Duodenal mucosa (tissue), 2 donors: ENCODE measurements at regions not wholly inside any gene's neighbourhood (a gene's known extent, or its start where the extent isn't known, plus 50 kb on each side); places are given as distances from the start of the nearest gene placed in this dataset.
"Not testable (repeated sequence)": the region's sequence is repeated elsewhere in the genome, so short reads cannot be mapped to it uniquely, and the experiment has no call there.

Experiments used
- H3K27ac ChIP-seq: one replicate; pipeline ENCODE4 v1.7.0; 2013; ENCODE audit warnings: low read depth, low read length
- H3K27me3 ChIP-seq, 2 donors: one replicate each; pipeline ENCODE4 v1.7.0; 2013; ENCODE audit warnings: low read length in 2 of 2, control low read depth in 1 of 2; ENCODE audit not compliant: insufficient read depth in 2 of 2, control insufficient read depth in 1 of 2
- H3K36me3 ChIP-seq, 2 donors: one replicate each; pipeline ENCODE4 v1.7.0; 2013; ENCODE audit warnings: low read length in 2 of 2, control low read depth in 1 of 2; ENCODE audit not compliant: insufficient read depth in 2 of 2, control insufficient read depth in 1 of 2
- H3K4me1 ChIP-seq, 2 donors: one replicate each; pipeline ENCODE4 v1.7.0; 2013; ENCODE audit warnings: low read length in 2 of 2, control low read depth in 1 of 2; ENCODE audit not compliant: insufficient read depth in 2 of 2, control insufficient read depth in 1 of 2
- H3K4me3 ChIP-seq, 2 donors: one replicate each; pipeline ENCODE4 v1.7.0; 2013; ENCODE audit warnings: low read length in 2 of 2, low read depth in 1 of 2
- H3K9ac ChIP-seq, 2 donors: one replicate each; pipeline ENCODE4 v1.7.0; 2013; ENCODE audit warnings: low read length in 2 of 2, low read depth in 1 of 2
- H3K9me3 ChIP-seq, 2 donors: one replicate each; pipeline ENCODE4 v1.7.0; 2013; ENCODE audit warnings: low read length in 2 of 2, control low read depth in 1 of 2; ENCODE audit not compliant: control insufficient read depth in 1 of 2

- Histone ChIP-seq H3K4me3 (no peak overlapping the region), H3K27ac (no peak overlapping the region), H3K27me3 (no peaks in the 10 kb centered on the region), H3K9me3 (no peaks in the 10 kb centered on the region), H3K36me3 (no peaks in the 10 kb centered on the region), H3K4me1 (no peaks in the 10 kb centered on the region), H3K9ac (no peak overlapping the region)
Measured at GRCh38 chr15:69609776-69610175, 157.2 kb downstream of the RPLP1 start.

GRCh38 chr15:69610277-69610676 is 157.7 kb downstream of the RPLP1 start:
- H3K4me1 ChIP-seq = no peaks in the 10 kb centered on the region
- no peak overlapping the region for H3K27ac ChIP-seq
- no peak overlapping the region for H3K4me3 ChIP-seq
- no peaks in the 10 kb centered on the region for H3K9me3 ChIP-seq
- H3K9ac ChIP-seq = no peak overlapping the region
- no peaks in the 10 kb centered on the region for H3K36me3 ChIP-seq
- no peaks in the 10 kb centered on the region for H3K27me3 ChIP-seq

- Histone ChIP-seq H3K27ac (no peak overlapping the region), H3K4me3 (no peak overlapping the region), H3K36me3 (no peaks in the 10 kb centered on the region), H3K9ac (no peak overlapping the region), H3K27me3 (no peaks in the 10 kb centered on the region), H3K9me3 (no peaks in the 10 kb centered on the region), H3K4me1 (no peaks in the 10 kb centered on the region)
Measured at GRCh38 chr15:69610858-69611257, 158.2 kb downstream of the RPLP1 start.

GRCh38 chr15:69612112-69612511 is 159.5 kb downstream of the RPLP1 start:
- H3K4me3 ChIP-seq = no peak overlapping the region
- no peaks in the 10 kb centered on the region for H3K4me1 ChIP-seq

GRCh38 chr15:69613182-69613581 is 160.6 kb downstream of the RPLP1 start:
- no peak overlapping the region for H3K9ac ChIP-seq
- H3K27ac ChIP-seq = no peak overlapping the region
- H3K36me3 ChIP-seq = no peaks in the 10 kb centered on the region
- H3K27me3 ChIP-seq = no peaks in the 10 kb centered on the region
- H3K4me1 ChIP-seq = no peaks in the 10 kb centered on the region
- H3K9me3 ChIP-seq = no peaks in the 10 kb centered on the region
- H3K4me3 ChIP-seq = no peak overlapping the region

More at GRCh38 chr15:69612112-69612511, 159.5 kb downstream of the RPLP1 start:
- Histone ChIP-seq H3K27me3 (no peaks in the 10 kb centered on the region), H3K9ac (no peak overlapping the region), H3K9me3 (no peaks in the 10 kb centered on the region), H3K36me3 (no peaks in the 10 kb centered on the region), H3K27ac (no peak overlapping the region)

- Histone ChIP-seq H3K9ac (no peak overlapping the region), H3K4me1 (no peaks in the 10 kb centered on the region), H3K4me3 (no peak overlapping the region), H3K27ac (no peak overlapping the region), H3K36me3 (no peaks in the 10 kb centered on the region), H3K27me3 (no peaks in the 10 kb centered on the region), H3K9me3 (no peaks in the 10 kb centered on the region)
Measured at GRCh38 chr15:69613988-69614387, 161.4 kb downstream of the RPLP1 start.

- Histone ChIP-seq H3K27me3 (no peaks in the 10 kb centered on the region), H3K4me1 (no peaks in the 10 kb centered on the region), H3K36me3 (no peaks in the 10 kb centered on the region), H3K4me3 (no peak overlapping the region), H3K9ac (no peak overlapping the region), H3K27ac (no peak overlapping the region), H3K9me3 (no peaks in the 10 kb centered on the region)
Measured at GRCh38 chr15:69615736-69616135, 163.1 kb downstream of the RPLP1 start.

GRCh38 chr15:69616558-69616957 is 163.9 kb downstream of the RPLP1 start:
- no peaks in the 10 kb centered on the region for H3K36me3 ChIP-seq
- H3K4me1 ChIP-seq = no peaks in the 10 kb centered on the region
- H3K27ac ChIP-seq = no peak overlapping the region
- H3K27me3 ChIP-seq = no peaks in the 10 kb centered on the region
- H3K9me3 ChIP-seq = no peaks in the 10 kb centered on the region
- H3K9ac ChIP-seq = no peak overlapping the region
- no peak overlapping the region for H3K4me3 ChIP-seq

GRCh38 chr15:69617144-69617543 is 164.5 kb downstream of the RPLP1 start:
- not testable (repeated sequence) for H3K9ac ChIP-seq, H3K36me3 ChIP-seq, H3K4me1 ChIP-seq, H3K4me3 ChIP-seq, H3K27me3 ChIP-seq, H3K9me3 ChIP-seq, H3K27ac ChIP-seq

- Histone ChIP-seq H3K4me3 (no peak overlapping the region), H3K4me1 (peaks cover 19 to 22% of the 10 kb centered on the region in 2 donors), H3K27ac (no peak overlapping the region), H3K36me3 (no peaks in the 10 kb centered on the region), H3K9ac (no peak overlapping the region), H3K9me3 (no peaks in the 10 kb centered on the region), H3K27me3 (no peaks in the 10 kb centered on the region)
Measured at GRCh38 chr15:69623392-69624154, 171.0 kb downstream of the RPLP1 start.
